ENCODE measurements at regions not wholly inside any gene's neighbourhood (a gene's known extent, or its start where the extent isn't known, plus 50 kb on each side); places are given as distances from the start of the nearest gene placed in this dataset.
"Not testable (repeated sequence)": the region's sequence is repeated elsewhere in the genome, so short reads cannot be mapped to it uniquely, and the experiment has no call there.

DNA sequence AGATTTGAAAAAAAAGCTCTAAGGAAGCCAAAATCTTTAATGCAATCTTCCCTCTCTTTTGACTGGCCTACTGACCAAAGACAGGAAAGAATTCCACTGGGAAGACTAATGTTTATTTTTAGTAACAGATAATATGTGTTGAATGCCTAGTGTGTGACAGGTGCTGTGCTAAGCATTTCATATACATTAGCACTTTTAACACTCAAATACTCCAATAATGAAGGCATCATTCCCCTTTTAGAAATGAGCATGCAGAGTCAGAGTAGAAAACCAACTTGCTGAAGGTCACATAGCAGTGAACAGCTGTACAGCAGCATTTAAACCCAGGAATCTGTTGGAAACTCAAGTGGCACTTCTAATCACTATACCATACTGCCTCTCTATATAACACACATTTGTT, 170.6 kb downstream of the MINAR1 start:
- Histone ChIP-seq H3K9me3 (ENCODE audit: low read depth, low read length) (no peaks in the 10 kb centered on the region), H3K9ac (ENCODE audit: insufficient read length) (no peak overlapping the region), H3K36me3 (ENCODE audit: insufficient read depth, low read length) (no peaks in the 10 kb centered on the region), H3K27ac (no peak overlapping the region), H3K4me3 (no peak overlapping the region)
- TF ChIP-seq POLR2AphosphoS5 (IDR thresholded peaks at IDR 0.05; ENCODE audit: borderline replicate concordance, low read depth, low read length) (no peak), EZH2 (IDR thresholded peaks at IDR 0.05) (no peak), FOXP2 (optimal IDR thresholded peaks at IDR 0.05; ENCODE audit: control extremely low read depth, extremely low read length, insufficient read depth) (no peak)
- DNase-seq (ENCODE audit: low read depth, low spot score): no peak

- TF ChIP-seq EZH2 (IDR thresholded peaks at IDR 0.05): no peak
- TF ChIP-seq POLR2AphosphoS5 (IDR thresholded peaks at IDR 0.05; ENCODE audit: borderline replicate concordance, low read depth, low read length): no peak
- no peak for TF ChIP-seq FOXP2 (optimal IDR thresholded peaks at IDR 0.05; ENCODE audit: control extremely low read depth, extremely low read length, insufficient read depth)
- no peak for DNase-seq (ENCODE audit: low read depth, low spot score)
- Histone ChIP-seq H3K27ac (no peak overlapping the region), H3K9ac (ENCODE audit: insufficient read length) (no peak overlapping the region), H3K4me3 (no peak overlapping the region), H3K9me3 (ENCODE audit: low read depth, low read length) (no peaks in the 10 kb centered on the region), H3K36me3 (ENCODE audit: insufficient read depth, low read length) (no peaks in the 10 kb centered on the region)
Observed at GRCh38 chr15:79606831-79607355, 174.8 kb downstream of the MINAR1 start.

DNA sequence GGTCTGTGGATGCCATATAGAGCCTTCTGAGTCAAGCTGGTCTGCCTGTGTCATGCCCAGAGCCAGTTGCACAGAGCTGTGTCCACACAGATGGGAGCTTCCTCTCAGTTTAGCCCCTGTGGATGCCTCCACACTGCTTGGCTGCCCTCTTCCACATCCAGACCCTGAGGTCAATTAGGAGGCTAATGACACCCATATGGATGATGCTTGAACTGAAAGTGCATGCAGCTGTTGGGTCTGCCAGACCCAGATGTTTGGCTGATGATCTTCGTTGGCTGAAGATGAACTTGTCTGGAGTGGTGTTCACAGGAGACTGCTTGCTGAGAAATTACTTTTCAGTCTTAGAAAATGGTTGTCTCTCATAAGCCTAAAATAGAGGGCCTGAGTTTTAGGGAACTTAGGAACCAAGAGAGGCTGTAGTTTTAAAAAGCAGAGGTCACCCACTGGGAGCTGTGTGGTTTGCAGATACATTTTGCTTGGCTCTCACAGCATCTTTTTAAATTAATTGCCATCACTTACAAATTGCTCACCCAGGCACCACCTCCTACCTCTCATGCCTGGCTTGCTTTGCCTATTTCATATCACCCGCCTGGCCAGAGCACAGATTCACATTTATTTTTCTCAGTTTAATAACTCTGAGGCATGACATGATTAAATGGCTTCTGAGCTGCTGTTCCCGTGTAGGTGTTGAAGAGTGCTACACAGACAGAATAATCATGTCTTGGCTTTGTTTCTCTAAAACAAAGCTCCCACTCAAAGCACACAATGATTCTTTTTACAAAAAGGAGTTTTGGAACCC, 176.1 kb downstream of the MINAR1 start:
- DNase-seq (ENCODE audit: low read depth, low spot score): no peak
- Histone ChIP-seq H3K27ac (no peak overlapping the region), H3K4me3 (no peak overlapping the region), H3K9ac (ENCODE audit: insufficient read length) (no peak overlapping the region), H3K36me3 (ENCODE audit: insufficient read depth, low read length) (no peaks in the 10 kb centered on the region), H3K9me3 (ENCODE audit: low read depth, low read length) (no peaks in the 10 kb centered on the region)
- TF ChIP-seq EZH2 (IDR thresholded peaks at IDR 0.05) (no peak), FOXP2 (optimal IDR thresholded peaks at IDR 0.05; ENCODE audit: control extremely low read depth, extremely low read length, insufficient read depth) (no peak), POLR2AphosphoS5 (IDR thresholded peaks at IDR 0.05; ENCODE audit: borderline replicate concordance, low read depth, low read length) (no peak)

DNA sequence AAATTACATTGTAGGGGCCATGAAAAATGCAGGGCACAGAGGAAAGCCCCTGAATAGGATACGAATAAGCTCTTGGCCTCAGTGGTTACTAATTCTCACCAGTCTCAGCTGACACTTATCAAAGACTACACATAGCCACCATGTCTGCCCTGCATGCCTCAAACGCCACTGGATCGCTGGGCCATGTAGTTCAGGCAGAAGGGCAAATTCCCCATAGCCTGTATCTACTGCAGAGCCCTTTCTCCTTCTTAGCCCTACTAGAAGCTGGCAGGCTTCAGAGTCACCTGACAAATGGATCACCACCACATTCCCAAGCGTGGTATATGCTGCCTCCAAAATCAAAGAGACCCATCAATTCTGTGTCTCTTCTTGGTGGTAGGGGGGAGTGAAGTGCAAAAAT, 177.4 kb downstream of the MINAR1 start:
- Histone ChIP-seq H3K27ac (no peak overlapping the region), H3K9me3 (ENCODE audit: low read depth, low read length) (no peaks in the 10 kb centered on the region)
- no peak for TF ChIP-seq FOXP2 (optimal IDR thresholded peaks at IDR 0.05; ENCODE audit: control extremely low read depth, extremely low read length, insufficient read depth)
- no peak for TF ChIP-seq EZH2 (IDR thresholded peaks at IDR 0.05)
- no peak for TF ChIP-seq POLR2AphosphoS5 (IDR thresholded peaks at IDR 0.05; ENCODE audit: borderline replicate concordance, low read depth, low read length)

DNA sequence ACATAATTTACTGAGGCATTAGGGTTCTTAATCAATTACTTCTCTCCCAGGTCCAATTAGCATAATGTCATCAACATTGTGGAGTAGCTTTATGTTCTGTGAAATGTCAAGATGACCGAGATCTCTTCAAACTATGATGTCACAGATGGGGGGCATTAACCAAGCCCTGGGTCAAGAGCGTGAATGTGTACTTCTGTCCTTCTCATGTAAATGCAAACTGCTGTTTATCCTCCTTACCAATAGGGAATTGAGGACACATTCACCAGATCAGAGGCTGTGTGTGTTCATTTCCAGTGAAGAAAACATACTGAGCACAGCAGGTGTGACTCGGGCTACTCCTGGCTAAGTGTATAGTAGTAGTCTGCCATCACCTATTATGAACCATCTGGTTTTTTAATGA, 177.9 kb downstream of the MINAR1 start:
- Histone ChIP-seq H3K9ac (ENCODE audit: insufficient read length) (no peak overlapping the region), H3K9me3 (ENCODE audit: low read depth, low read length) (no peaks in the 10 kb centered on the region), H3K27ac (no peak overlapping the region), H3K4me3 (no peak overlapping the region), H3K36me3 (ENCODE audit: insufficient read depth, low read length) (no peaks in the 10 kb centered on the region)
- TF ChIP-seq POLR2AphosphoS5 (IDR thresholded peaks at IDR 0.05; ENCODE audit: borderline replicate concordance, low read depth, low read length) (no peak), FOXP2 (optimal IDR thresholded peaks at IDR 0.05; ENCODE audit: control extremely low read depth, extremely low read length, insufficient read depth) (no peak), EZH2 (IDR thresholded peaks at IDR 0.05) (no peak)
- no peak for DNase-seq (ENCODE audit: low read depth, low spot score)

More for the DNA sequence above, 177.4 kb downstream of the MINAR1 start:
- no peak overlapping the region for H3K9ac ChIP-seq (ENCODE audit: insufficient read length)
- H3K36me3 ChIP-seq (ENCODE audit: insufficient read depth, low read length): no peaks in the 10 kb centered on the region
- no peak overlapping the region for H3K4me3 ChIP-seq
- no peak for DNase-seq (ENCODE audit: low read depth, low spot score)

DNA sequence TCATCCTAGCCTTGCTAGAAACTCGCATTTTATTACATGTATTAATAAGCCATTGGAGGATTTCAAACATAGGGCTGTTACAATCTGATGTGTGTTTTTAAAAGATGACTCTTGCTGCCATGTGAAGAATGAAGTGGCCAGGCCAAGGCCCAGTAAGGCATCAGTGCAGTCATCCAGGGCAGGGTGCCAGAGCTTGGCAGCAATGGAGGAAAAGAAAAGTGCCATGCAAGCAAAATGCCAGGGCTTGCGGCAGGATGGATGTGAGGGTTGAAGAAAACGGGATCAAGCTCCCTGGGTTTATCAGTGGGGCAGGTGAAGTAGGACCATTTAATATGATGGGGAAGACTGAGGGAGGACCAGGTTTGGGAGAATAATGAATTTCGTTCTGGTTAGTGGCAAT, 183.6 kb downstream of the MINAR1 start:
- no peaks in the 10 kb centered on the region for H3K36me3 ChIP-seq (ENCODE audit: insufficient read depth, low read length)
- H3K27ac ChIP-seq: no peak overlapping the region
- no peak overlapping the region for H3K9ac ChIP-seq (ENCODE audit: insufficient read length)
- no peak overlapping the region for H3K4me3 ChIP-seq
- TF ChIP-seq FOXP2 (optimal IDR thresholded peaks at IDR 0.05; ENCODE audit: control extremely low read depth, extremely low read length, insufficient read depth): no peak
- no peak for TF ChIP-seq EZH2 (IDR thresholded peaks at IDR 0.05)
- no peaks in the 10 kb centered on the region for H3K9me3 ChIP-seq (ENCODE audit: low read depth, low read length)
- DNase-seq (ENCODE audit: low read depth, low spot score): no peak

DNA sequence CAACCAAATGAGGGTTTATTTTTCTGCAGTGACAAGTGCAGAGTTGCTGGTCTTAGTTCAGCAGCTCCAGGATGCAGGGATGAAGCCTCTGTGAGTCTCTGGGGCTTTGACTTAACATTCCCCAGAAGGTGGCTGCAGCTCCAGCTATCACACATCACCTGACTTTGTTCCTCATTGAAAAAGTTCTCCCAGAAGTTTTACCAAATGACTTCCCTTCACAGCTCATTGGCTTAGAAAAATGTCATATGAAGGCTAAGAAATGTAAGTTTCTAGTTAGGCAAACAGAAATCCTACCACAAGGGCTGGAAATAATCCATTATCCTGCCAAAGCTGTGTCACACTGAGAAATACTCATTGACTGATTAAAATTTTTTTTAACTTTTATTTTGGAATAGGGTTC, 184.9 kb downstream of the MINAR1 start:
- Histone ChIP-seq H3K27ac (no peak overlapping the region), H3K9me3 (ENCODE audit: low read depth, low read length) (no peaks in the 10 kb centered on the region), H3K9ac (ENCODE audit: insufficient read length) (no peak overlapping the region), H3K36me3 (ENCODE audit: insufficient read depth, low read length) (no peaks in the 10 kb centered on the region), H3K4me3 (no peak overlapping the region)
- DNase-seq (ENCODE audit: low read depth, low spot score): no peak
- no peak for TF ChIP-seq FOXP2 (optimal IDR thresholded peaks at IDR 0.05; ENCODE audit: control extremely low read depth, extremely low read length, insufficient read depth)
- TF ChIP-seq EZH2 (IDR thresholded peaks at IDR 0.05): no peak

GRCh38 chr15:79620112-79620857, 188.1 kb downstream of the MINAR1 start:
- Histone ChIP-seq H3K9me3 (ENCODE audit: low read depth, low read length) (no peaks in the 10 kb centered on the region), H3K27ac (no peak overlapping the region), H3K9ac (ENCODE audit: insufficient read length) (no peak overlapping the region), H3K36me3 (ENCODE audit: insufficient read depth, low read length) (no peaks in the 10 kb centered on the region), H3K4me3 (no peak overlapping the region)
- TF ChIP-seq EZH2 (IDR thresholded peaks at IDR 0.05): no peak
- TF ChIP-seq POLR2AphosphoS5 (IDR thresholded peaks at IDR 0.05; ENCODE audit: borderline replicate concordance, low read depth, low read length): no peak
- DNase-seq (ENCODE audit: low read depth, low spot score): no peak

DNA sequence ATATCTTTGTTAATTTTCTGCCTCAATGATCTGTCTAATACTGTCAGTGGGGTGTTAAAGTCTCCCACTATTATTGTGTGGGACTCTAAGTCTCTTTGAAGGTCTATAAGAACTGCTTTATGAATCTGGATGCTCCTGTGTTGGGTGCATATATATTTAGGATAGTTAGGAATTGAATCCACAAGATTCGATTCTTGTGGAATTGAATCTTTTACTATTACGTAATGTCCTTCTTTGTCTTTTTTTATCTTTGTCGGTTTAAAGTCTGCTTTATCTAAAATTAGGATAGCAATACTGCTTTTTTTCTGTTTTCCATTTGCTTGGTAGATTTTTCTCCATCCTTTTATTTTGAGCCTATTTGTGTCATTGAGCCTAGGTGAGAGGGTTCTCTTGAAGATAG, 189.7 kb downstream of the MINAR1 start:
- DNase-seq (ENCODE audit: low read depth, low spot score); H3K4me3 ChIP-seq; H3K9me3 ChIP-seq (ENCODE audit: low read depth, low read length); H3K27ac ChIP-seq; H3K9ac ChIP-seq (ENCODE audit: insufficient read length); H3K36me3 ChIP-seq (ENCODE audit: insufficient read depth, low read length): not testable (repeated sequence)

Data from SK-N-MC (cell line).